ENCODE measurements at regions not wholly inside any gene's neighbourhood (a gene's known extent, or its start where the extent isn't known, plus 50 kb on each side); places are given as distances from the start of the nearest gene placed in this dataset.

GRCh38 chr22:22953791-22954190, 66.2 kb downstream of the IGLL5 start:
- no peaks in the 10 kb centered on the region for H3K36me3 ChIP-seq
- no peaks in the 10 kb centered on the region for H3K4me1 ChIP-seq
- H3K4me3 ChIP-seq (ENCODE audit: low read depth, low read length), result no peak overlapping the region
- H3K9me3 ChIP-seq, result no peaks in the 10 kb centered on the region
- peaks cover 6% of the 10 kb centered on the region; the same call in 1 of the 2 replicates for H3K27me3 ChIP-seq
- no peak for DNase-seq
- TF ChIP-seq CTCF (IDR thresholded peaks at IDR 0.05; ENCODE audit: low read depth, low read length), result no peak

- no peak overlapping the region for H3K4me3 ChIP-seq (ENCODE audit: low read depth, low read length)
- TF ChIP-seq CTCF (IDR thresholded peaks at IDR 0.05; ENCODE audit: low read depth, low read length), result peak; percentile 74
- H3K9me3 ChIP-seq, result no peaks in the 10 kb centered on the region
- no peaks in the 10 kb centered on the region for H3K4me1 ChIP-seq
- no peaks in the 10 kb centered on the region for H3K36me3 ChIP-seq
- DNase-seq, result peak; percentile 53
- H3K27me3 ChIP-seq, result peaks cover 6% of the 10 kb centered on the region; the same call in 1 of the 2 replicates
Measured at GRCh38 chr22:22954656-22955055, 67.0 kb downstream of the IGLL5 start.

GRCh38 chr22:22955276-22955798, 67.7 kb downstream of the IGLL5 start:
- no peak for DNase-seq
- H3K27me3 ChIP-seq, result peaks cover 6% of the 10 kb centered on the region; the same call in 1 of the 2 replicates
- H3K4me3 ChIP-seq (ENCODE audit: low read depth, low read length), result no peak overlapping the region
- H3K9me3 ChIP-seq, result no peaks in the 10 kb centered on the region
- no peak for TF ChIP-seq CTCF (IDR thresholded peaks at IDR 0.05; ENCODE audit: low read depth, low read length)
- H3K36me3 ChIP-seq, result no peaks in the 10 kb centered on the region
- no peaks in the 10 kb centered on the region for H3K4me1 ChIP-seq

- DNase-seq, result peak; percentile 70
- TF ChIP-seq CTCF (IDR thresholded peaks at IDR 0.05; ENCODE audit: low read depth, low read length), result peak; percentile 92
- Histone ChIP-seq H3K4me3 (ENCODE audit: low read depth, low read length) (no peak overlapping the region), H3K4me1 (no peaks in the 10 kb centered on the region), H3K36me3 (no peaks in the 10 kb centered on the region), H3K27me3 (peaks cover 6% of the 10 kb centered on the region; the same call in 1 of the 2 replicates), H3K9me3 (no peaks in the 10 kb centered on the region)
Measured at GRCh38 chr22:22955866-22956535, 68.4 kb downstream of the IGLL5 start.

- DNase-seq, result no peak
- Histone ChIP-seq H3K27me3 (peaks cover 6% of the 10 kb centered on the region; the same call in 1 of the 2 replicates), H3K4me3 (ENCODE audit: low read depth, low read length) (no peak overlapping the region), H3K36me3 (no peaks in the 10 kb centered on the region), H3K4me1 (no peaks in the 10 kb centered on the region), H3K9me3 (no peaks in the 10 kb centered on the region)
- TF ChIP-seq CTCF (IDR thresholded peaks at IDR 0.05; ENCODE audit: low read depth, low read length), result no peak
Measured at GRCh38 chr22:22957090-22957489, 69.5 kb downstream of the IGLL5 start.

GRCh38 chr22:22958621-22959020, 71.0 kb downstream of the IGLL5 start:
- DNase-seq, result no peak
- peaks cover 6% of the 10 kb centered on the region; the same call in 1 of the 2 replicates for H3K27me3 ChIP-seq
- no peak for TF ChIP-seq CTCF (IDR thresholded peaks at IDR 0.05; ENCODE audit: low read depth, low read length)
- no peak overlapping the region for H3K4me3 ChIP-seq (ENCODE audit: low read depth, low read length)
- H3K36me3 ChIP-seq, result no peaks in the 10 kb centered on the region
- H3K4me1 ChIP-seq, result no peaks in the 10 kb centered on the region
- no peaks in the 10 kb centered on the region for H3K9me3 ChIP-seq
